Activated CD8-positive, alpha-beta memory T cell treated with anti-CD3 and anti-CD28 coated beads for 36 hours (primary cell): ENCODE measurements at regions not wholly inside any gene's neighbourhood (a gene's known extent, or its start where the extent isn't known, plus 50 kb on each side); places are given as distances from the start of the nearest gene placed in this dataset.

Experiments used
- CTCF ChIA-PET: fragments of 350-600 bp; sonication (Branson Sonifier 250); formaldehyde crosslinking; loops from one replicate; lab custom pipeline; 2021; ENCODE audit warnings: antibody characterized with exemption; lab: Charles Lee
- POLR2A ChIA-PET: fragments of 350-600 bp; sonication (Branson Sonifier 250); formaldehyde crosslinking; loops from one replicate; lab custom pipeline; 2021; ENCODE audit warnings: antibody characterized with exemption; lab: Charles Lee

DNA sequence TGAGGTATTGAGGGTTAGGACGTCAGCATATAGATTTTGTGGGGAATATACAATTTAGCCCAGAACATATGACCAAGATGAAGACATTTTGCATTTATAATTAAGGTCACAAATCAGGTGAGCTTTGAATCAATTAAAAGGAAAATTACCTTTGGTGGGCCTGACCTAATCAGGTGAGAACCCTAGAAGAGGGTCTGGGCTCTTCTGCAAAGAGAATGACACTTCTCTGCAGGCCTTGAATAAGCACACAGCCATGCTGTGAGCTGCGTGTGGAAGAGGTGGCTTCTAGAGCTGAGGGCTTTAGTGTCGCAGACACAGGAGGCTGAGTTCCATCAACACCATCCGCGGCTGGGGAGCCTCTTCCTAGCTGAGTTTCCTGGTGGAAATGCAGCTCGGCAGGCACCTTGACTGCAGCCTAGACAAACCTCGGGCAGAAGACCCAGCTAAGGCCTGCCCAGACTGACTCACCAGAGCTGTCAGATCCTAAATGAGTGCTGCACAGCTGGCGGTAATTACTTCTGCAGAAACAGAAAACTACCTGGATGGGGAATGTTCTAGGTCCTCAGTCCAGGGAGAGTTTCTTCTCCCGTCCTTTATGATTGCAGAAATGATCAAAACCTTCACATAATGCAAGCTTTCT, 287.5 kb upstream of the IRX1 start:
- ChIA-PET POLR2A (no interaction called here), CTCF (no interaction called here)

DNA sequence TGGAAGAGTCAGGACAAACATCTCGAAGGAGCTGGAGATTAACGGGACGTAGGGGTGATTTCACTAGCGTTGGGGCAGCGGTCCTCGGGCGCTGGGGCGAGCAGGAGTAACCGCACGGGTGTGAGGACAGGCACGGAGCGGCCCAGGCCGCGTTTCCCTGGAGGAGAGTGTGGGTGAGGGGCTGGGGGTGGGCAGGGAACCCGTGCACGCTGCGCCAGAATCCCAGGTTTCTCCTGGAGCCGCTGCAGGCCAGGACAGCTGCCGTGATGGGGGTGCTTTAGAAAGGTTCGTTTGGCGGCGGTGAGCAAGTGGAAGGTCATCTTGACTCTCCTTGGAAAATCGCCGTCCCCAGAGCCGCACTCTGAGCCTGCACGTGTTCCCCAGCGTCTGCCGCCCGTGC, 290.2 kb upstream of the IRX1 start:
- ChIA-PET CTCF (no interaction called here), POLR2A (no interaction called here)

DNA sequence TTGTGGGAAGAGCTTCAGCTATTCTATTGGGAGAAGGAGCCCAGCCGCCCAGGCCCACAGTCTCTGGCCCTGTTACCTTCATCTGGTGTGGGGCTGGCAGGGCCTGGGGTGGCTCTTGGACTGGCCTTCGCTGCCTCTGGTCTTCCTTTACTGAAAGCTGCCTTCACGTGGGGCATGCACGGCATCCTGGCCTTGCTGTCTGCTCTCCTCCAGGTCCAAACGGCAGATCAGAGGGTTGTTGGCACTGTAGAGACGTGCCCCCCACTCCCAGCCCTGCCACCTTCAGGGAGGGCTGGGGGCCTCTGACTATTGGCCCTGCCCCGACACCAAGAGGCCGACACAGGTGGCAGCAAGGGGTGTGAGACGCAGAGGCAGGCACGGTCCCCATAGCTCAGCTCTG, 291.3 kb upstream of the IRX1 start:
- ChIA-PET CTCF (no interaction called here), POLR2A (no interaction called here)

DNA sequence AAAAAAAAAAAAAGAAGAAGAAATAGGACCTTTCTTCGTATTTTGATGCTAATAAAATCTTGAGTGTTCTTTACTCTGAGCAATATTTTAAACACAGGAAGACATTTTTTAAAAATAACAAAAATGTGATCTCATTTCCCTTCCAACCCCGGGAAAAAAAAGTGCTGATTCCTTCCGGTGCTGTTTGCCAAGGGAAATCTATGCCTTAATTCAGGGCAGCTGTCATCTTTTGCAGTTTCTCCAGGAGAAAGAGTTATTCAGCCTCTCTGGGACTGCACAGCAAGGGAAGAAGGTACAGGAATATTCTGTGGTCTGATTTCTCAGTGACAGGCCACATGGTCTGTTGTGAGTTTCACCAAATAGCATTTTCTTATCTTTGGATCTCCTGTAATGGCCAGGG, 291.9 kb upstream of the IRX1 start:
- ChIA-PET CTCF (no interaction called here), POLR2A (no interaction called here)

DNA sequence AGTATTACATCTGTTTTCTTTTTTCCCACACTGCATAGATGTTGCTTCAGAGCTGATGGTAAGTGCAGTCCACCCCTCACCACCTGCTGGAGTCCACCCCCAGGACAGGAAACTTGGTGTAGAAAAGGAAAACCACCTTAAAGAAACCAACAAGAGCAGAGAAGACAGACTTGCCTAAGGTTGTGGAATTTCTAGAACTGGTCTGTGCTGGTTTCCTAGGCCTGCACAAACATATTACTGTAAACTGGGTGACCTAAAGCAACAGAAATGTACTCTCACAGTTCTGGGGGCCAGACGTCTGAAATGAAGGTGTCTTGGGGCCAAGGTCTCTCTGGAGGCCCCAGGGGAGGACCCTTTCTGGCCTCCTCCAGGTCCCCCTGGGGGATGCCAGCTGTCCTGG, 293.4 kb upstream of the IRX1 start:
- POLR2A ChIA-PET, result no interaction called here
- CTCF ChIA-PET, result no interaction called here

DNA sequence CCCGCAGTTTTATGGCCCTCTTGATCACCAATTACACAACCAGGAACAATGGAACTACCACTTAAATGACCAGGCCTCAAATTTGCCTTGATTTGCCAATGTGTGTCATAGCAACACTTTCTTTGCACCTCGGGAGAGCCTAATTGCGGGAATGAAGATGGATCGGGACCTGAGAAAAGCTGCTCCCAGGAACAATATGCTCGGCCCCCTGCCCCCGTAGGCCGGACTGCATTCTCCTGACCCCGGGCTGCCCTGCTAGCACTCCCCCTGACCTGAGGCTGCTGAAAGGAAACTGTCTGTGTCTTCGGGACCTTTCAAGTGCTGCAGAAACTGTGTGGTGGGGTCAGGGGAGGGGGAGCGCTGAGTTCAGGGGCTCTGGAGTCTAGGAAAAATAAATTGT, 294.3 kb upstream of the IRX1 start:
- POLR2A ChIA-PET, result no interaction called here
- CTCF ChIA-PET, result no interaction called here

DNA sequence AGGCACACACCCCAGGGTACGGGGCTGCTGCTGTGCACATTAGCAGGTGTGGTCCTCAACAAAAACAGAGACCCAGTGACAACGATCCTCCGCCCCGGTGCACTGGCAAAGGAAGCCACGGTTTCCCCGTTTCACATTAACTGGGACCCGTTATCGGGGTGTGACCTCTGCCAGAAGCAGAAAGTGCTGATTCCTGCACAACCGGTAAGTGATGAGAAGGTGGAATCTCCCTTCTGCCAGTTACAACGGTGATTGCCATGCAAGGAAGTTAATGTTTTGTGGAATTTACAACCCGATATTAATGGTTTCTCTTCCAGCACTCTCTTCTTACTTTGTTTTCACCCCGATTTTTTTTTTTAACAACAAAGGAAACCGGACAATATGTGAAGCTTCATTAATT, 294.9 kb upstream of the IRX1 start:
- ChIA-PET CTCF (interaction anchor here (0.6 kb wide), 1 partner anchor 1446 kb away, joined by 3 read pairs; no protein-coding TSS in a partner anchor), POLR2A (no interaction called here)

DNA sequence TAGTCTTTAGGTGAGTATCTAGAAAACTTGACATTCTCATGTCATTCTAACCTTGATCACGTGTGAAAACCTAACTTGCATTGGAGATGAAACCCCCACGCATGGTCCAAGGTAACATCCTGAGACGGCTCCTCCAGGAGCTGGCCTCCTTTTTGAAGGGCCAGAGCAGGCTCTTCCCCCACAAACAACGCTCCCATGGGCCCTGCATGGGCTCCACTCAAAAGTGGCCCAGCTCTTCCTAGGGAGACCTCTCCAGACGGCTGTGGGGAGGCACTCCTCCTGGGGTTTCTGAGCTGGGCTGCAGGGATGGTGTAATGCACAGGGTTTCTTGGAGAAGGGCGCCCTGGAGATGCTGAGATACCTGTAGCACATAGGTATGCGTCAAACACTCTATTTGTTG, 296.2 kb upstream of the IRX1 start:
- CTCF ChIA-PET, result no interaction called here
- POLR2A ChIA-PET, result no interaction called here

DNA sequence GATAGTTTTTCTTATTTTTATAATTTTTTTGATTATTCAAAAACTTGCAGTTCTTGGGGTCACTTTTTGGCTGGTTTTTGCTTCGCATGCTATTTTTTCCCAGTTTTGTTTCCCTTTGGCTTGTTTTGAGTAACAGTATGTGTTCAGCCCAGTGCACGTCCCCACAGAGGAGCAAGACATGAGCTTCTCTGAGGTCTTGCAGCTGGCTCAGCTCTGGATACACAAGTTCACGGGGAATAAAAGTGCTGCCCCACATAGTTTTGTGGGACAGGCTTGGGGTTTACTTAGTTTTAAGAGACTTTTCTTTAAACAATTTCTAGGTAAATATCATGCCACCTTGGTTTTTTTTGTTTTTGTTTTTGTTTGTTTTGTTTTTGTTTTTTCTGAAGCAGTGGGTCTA, 297.8 kb upstream of the IRX1 start:
- POLR2A ChIA-PET, result no interaction called here

DNA sequence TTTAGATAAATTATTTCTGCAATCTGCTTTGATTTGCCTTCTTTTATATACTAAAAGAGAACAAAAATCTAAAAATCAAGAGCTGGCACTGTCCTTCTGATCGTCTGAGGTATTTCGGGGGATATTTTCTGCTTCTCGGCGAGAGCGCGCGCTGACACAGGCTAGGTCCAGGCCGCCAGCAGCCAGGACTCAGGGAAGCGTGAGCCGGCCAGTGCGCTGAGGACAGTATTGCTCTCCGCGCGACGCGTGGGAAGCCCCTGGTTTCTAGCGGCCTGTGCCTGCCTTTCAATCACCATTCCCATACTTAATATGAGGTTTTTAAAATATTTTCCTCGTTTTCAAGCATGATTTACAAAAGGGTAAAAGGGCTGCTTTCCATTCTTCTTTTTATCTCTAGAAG, 307.3 kb upstream of the IRX1 start:
- ChIA-PET POLR2A (no interaction called here), CTCF (no interaction called here)

More for the DNA sequence above, 297.8 kb upstream of the IRX1 start:
- CTCF ChIA-PET, result no interaction called here

DNA sequence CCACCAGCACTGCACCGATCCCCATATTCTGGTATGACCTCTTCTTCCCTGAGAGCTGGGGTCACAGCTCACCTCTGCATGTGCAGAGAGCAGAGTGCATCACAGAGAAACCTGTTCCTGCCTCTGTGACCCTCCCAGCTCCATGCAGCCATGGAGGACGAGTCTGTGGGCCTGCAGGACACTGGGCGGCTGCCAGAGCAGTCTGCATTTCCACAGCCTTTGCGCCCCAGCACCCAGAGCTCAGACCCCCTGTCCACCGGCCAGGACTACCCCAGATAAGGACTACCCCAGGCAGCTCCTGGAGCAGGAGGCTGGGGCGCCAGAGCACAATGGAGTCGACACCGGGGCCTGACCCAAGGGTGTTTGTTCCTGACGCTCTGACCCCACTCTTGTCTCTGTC, 308.1 kb upstream of the IRX1 start:
- POLR2A ChIA-PET, result no interaction called here
- CTCF ChIA-PET, result no interaction called here

DNA sequence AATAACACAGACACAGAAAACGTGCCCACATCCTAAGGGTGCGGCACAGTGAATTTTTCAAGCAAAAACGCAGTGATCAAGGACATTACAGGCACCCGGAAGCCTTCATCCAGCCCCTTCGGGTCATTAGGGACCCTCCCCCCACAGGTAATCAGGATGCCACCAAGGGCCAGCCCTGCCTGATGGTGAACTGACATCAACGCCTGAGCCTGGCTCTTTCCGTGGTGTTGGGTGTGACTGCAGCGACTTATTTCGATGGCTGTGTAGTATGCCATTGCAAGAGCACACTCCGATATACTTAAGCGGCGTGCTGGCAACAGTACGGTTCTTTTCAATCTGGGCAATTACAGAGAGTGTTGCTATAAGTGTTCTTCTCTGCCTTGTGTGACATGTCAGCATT, 310.0 kb upstream of the IRX1 start:
- POLR2A ChIA-PET, result no interaction called here
- CTCF ChIA-PET, result no interaction called here

DNA sequence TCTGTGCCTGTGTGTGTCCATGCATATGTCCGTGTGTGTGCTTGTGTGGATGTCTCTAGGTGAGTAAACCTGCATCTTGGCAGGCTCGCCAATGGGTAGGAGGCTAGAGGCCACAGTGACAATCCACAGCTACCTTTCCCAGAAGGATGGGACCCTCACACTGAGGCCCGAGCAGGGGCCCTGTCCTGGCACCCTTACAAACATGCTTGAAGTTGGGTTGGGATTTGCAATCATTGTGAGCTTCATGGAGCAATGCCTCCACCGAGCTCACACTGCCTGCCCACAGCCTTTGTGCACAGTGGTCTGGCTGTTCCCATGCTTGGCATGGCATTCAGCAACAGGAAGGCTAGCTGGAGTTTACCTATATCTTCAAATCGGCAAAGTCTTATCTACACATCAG, 311.1 kb upstream of the IRX1 start:
- POLR2A ChIA-PET, result no interaction called here
- CTCF ChIA-PET, result no interaction called here

DNA sequence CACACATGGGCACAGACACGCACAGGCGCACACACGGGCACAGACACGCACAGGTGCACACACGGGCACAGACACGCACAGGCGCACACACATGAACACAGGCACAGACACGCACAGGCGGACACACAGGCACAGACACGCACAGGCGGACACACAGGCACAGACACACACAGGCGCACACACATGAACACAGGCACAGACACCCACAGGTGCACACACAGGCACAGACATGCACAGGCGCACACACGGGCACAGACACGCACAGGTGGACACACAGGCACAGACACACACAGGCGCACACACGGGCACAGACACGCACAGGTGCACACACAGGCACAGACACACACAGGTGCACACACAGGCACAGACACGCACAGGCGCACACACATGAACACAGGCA, 312.8 kb upstream of the IRX1 start:
- ChIA-PET POLR2A (no interaction called here), CTCF (no interaction called here)

DNA sequence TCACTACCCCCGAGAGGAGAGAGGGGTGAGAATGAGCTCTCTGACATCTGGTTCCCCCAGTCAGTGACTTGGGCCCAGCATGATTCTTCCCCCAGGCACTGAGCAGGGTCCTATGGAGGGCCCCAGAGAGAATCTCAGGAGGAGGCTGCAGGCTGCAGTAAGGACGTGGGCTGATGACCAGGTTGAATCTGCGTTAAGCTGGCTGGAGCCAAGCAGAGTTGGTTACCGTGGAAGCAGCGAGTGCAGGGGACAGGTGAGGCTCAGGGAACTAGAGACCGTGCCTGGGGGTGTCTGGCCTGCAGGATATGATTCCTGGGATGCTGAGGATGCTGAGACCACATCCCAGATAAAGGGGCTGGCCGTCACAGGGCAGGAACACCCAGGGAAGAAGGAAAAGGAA, 314.3 kb upstream of the IRX1 start:
- CTCF ChIA-PET, result no interaction called here
- POLR2A ChIA-PET, result no interaction called here

DNA sequence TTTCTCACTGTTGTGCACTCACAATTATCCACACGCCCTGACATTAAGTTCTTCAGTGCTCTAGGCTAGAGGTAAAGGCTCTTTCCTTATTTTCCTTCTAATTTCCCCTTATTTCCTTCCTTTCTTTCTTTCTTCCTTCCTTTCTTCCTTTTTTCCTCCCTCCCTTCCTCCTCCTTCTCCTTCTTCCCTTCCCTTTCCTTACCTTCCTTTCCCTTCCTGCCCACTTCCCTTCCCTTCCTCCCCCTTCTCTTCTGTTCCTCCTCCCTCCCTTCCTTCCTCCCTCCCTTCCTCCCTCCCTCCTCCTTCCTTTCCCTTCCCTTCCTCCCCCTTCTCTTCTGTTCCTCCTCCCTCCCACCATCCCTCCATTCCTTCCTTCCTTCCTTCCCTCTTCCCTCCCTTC, 317.0 kb upstream of the IRX1 start:
- ChIA-PET POLR2A (no interaction called here), CTCF (no interaction called here)

DNA sequence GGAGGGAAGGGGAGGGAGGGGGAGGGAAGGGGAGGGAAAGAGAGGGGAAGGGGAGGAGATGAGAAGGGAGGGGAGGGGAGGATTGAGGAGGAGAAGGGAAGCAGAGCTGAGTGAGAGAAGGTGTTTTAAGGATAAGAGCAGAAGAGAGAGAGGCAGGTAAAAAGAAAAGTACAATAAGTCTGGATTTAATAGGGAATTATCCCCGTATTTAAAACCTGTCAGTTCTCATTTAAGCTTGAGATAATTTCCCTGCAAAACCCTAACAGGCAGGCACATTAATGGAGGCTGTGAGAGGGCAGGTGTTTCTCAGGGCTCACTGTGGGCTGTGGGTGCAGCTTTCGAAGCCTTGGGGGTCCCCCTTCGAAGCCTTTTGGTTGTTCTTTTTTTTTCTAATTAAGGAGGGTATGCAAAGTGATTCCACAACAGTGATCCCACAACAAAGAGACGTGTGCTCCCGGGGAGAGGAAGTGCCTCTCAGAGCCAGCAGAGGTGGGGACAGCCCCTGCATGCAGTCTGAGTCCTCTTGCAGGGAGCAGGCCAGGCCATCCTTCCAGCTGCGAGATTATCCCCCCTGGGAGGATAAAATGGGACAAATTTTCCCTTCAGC, 317.9 kb upstream of the IRX1 start:
- ChIA-PET CTCF (no interaction called here), POLR2A (no interaction called here)

DNA sequence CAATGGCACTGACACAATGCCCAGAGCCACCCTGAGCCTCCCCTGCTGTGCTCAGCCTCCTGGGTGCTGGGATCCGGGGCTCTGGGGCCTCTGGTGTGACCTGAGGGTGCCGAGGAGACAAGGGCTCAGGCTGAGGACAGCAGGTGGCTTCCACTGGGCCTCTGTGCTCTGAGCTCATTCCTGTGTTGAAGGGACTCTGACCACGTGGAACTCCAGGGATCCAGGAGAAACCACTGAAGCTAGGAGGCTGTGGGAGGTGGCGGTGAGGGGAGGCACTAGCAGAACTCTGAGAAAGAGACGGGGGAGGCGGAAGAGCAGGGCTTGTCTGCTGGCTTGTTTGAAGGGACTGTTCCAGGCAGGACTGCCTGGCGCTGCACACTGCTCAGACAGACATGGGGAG, 318.7 kb upstream of the IRX1 start:
- CTCF ChIA-PET, result no interaction called here
- POLR2A ChIA-PET, result no interaction called here

DNA sequence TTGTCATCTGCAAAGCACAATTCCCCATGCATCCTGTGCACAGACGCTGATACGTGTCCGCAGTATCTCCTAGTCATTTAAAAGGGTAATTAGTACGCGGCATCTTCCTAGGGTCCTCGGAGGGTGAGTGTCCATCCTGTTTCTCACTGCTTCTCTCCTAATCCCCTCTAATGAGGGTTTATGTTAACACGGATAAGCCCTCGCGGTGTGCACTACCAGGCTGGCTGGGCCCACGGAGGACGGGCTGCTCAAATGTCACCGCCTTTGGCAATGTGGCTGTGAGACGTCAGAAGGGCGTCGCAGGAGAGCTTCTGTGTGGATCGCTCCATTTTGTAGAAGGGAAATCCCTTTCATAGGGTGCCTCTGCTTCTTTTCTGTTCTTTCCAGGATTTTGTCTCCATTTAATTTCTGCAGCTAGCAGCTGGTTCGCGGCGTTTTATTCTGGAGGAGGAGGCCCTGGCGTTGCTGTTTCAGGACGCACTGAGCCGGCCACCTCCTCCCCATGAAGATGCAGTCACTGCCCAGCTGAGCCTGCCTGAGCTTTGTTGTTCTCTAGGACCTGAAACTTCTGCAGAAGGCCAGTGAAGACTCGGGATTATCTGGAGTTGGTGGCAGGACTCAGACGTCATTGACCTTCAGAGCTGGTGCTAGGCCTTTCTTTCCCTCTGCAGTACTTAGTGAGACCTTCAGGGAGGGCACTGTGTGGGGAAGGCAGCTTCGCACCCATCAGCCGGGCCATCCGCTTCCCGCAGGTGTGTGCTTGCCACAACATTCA, 326.1 kb upstream of the IRX1 start:
- POLR2A ChIA-PET, result no interaction called here
- CTCF ChIA-PET, result no interaction called here

DNA sequence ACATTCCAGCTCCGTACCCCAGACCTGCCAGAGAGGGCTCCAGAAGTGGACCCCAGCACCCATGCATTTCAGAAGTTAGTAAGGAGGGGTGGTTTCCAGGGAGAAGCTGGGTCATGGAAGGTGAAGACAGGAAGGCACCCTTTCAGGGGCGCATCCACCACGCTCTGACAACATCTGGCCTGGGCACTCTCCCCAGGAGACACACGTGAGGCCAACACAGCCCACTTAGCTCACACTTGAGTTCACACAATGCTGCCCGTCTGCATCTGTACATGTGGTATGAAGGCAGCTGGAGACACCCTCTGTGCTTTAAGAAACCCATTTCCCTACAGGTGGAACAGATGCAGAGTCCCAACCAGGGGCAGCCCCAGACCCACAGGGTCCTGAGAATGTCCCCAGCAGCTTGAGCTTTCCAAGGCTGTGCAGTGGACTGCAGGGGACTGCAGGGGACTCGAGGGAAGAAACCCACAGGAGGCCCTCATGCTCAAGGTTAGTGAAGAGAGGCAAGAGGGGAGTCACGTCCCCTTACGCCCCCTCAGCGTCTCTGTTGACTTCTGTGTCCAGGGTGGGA, 326.8 kb upstream of the IRX1 start:
- POLR2A ChIA-PET, result no interaction called here
- CTCF ChIA-PET, result no interaction called here

DNA sequence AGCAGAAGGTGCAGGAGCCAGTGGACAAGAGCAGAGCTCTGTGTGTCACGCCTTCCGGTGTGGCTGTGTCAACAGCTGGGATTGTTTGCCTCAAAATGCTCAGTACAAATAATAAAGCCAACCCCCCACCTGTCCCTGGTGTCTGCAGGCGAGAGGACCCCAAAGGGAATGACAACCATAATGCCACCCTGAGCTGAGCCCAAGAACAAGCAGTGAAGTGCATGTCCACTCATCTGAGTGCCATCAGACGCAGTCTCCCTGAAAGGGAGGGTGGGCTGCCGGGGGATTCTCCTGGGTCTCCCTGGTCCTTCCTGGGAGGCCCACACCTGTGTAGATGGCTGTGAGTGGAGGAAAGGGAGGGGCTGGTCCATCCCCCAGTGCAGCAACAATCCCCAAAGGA, 328.8 kb upstream of the IRX1 start:
- ChIA-PET CTCF (no interaction called here), POLR2A (no interaction called here)
